ENCODE measurements at regions not wholly inside any gene's neighbourhood (a gene's known extent, or its start where the extent isn't known, plus 50 kb on each side); places are given as distances from the start of the nearest gene placed in this dataset.

DNA sequence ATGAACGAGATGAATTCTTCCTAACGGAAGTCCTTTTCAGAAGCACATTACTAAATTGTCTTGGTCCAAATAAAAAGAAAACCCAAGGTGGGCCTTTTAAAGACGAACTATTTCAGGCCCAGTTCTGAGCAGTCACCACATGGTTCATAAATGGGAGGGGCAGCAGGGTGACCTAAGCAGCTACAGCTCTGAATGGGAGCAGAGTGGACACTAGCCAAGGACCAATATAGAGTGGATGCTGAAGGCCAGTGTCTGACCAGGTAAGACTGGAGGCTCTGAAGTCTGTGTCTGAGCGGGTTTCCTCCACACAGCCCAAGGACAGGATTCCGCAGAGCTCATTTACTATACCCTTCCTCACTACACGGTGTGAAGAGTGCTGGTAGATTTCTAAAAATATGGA, 159.1 kb downstream of the TMEM26 start:
- TF ChIP-seq, protein P1, sequence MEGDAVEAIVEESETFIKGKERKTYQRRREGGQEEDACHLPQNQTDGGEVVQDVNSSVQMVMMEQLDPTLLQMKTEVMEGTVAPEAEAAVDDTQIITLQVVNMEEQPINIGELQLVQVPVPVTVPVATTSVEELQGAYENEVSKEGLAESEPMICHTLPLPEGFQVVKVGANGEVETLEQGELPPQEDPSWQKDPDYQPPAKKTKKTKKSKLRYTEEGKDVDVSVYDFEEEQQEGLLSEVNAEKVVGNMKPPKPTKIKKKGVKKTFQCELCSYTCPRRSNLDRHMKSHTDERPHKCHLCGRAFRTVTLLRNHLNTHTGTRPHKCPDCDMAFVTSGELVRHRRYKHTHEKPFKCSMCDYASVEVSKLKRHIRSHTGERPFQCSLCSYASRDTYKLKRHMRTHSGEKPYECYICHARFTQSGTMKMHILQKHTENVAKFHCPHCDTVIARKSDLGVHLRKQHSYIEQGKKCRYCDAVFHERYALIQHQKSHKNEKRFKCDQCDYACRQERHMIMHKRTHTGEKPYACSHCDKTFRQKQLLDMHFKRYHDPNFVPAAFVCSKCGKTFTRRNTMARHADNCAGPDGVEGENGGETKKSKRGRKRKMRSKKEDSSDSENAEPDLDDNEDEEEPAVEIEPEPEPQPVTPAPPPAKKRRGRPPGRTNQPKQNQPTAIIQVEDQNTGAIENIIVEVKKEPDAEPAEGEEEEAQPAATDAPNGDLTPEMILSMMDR (IDR thresholded peaks at IDR 0.05): no peak
- TF ChIP-seq ESRRA (CRISPR knock-in tag; IDR thresholded peaks at IDR 0.05; ENCODE audit: borderline replicate concordance) (no peak), NR3C1 (CRISPR knock-in tag; conservative IDR thresholded peaks at IDR 0.05; ENCODE audit: low read depth) (no peak)
